ENCODE measurements at regions not wholly inside any gene's neighbourhood (a gene's known extent, or its start where the extent isn't known, plus 50 kb on each side); places are given as distances from the start of the nearest gene placed in this dataset.

- TF ChIP-seq IRF3 (IDR thresholded peaks at IDR 0.05; ENCODE audit: low read depth, low read length) (no peak), NRF1 (IDR thresholded peaks at IDR 0.05; ENCODE audit: low read depth, low read length) (no peak), TCF12 (IDR thresholded peaks at IDR 0.05) (peak; percentile 53; the same call in 1 of the 2 replicates), EP300 (IDR thresholded peaks at IDR 0.05; ENCODE audit: borderline replicate concordance in 1 of 2, low read depth in 1 of 2, low read length in 1 of 2) (peak in 1 of 2 experiments; percentile 97; a peak in 2 of 4 replicates), FOXM1 (IDR thresholded peaks at IDR 0.05; ENCODE audit: low read depth) (no peak), TAF1 (IDR thresholded peaks at IDR 0.05; ENCODE audit: borderline replicate concordance, low read depth, low read length) (no peak), RFX5 (IDR thresholded peaks at IDR 0.05; ENCODE audit: low read length) (no peak), CTCF (IDR thresholded peaks at IDR 0.05) (peak; percentile 63), CHD2 (IDR thresholded peaks at IDR 0.05; ENCODE audit: low read length, partially characterized antibody) (no peak), FOXJ3 (CRISPR knock-in tag; IDR thresholded peaks at IDR 0.05) (peak; percentile 92)
Observed at GRCh38 chr9:14433351-14434157, 119.6 kb upstream of the NFIB start (continued).

- no peak for TF ChIP-seq YY1 (IDR thresholded peaks at IDR 0.05; ENCODE audit: low read depth)
- TF ChIP-seq TEAD4 (IDR thresholded peaks at IDR 0.05; ENCODE audit: borderline replicate concordance, insufficient read depth) = no peak
- no peak for TF ChIP-seq ELF1 (IDR thresholded peaks at IDR 0.05)
- TF ChIP-seq PBX3 (IDR thresholded peaks at IDR 0.05) = no peak
- TF ChIP-seq TAF1 (IDR thresholded peaks at IDR 0.05; ENCODE audit: borderline replicate concordance, low read depth, low read length) = no peak
- no peak for TF ChIP-seq MAX (IDR thresholded peaks at IDR 0.05; ENCODE audit: low read depth)
- TF ChIP-seq REST (IDR thresholded peaks at IDR 0.05; ENCODE audit: low read depth, low read length) = no peak
- TF ChIP-seq MXI1 (IDR thresholded peaks at IDR 0.05; ENCODE audit: low read depth, low read length) = no peak
- no peak for TF ChIP-seq RFX5 (IDR thresholded peaks at IDR 0.05; ENCODE audit: low read length)
- no peak for TF ChIP-seq GATA2 (CRISPR knock-in tag; IDR thresholded peaks at IDR 0.05)
- no peak for TF ChIP-seq SIN3A (IDR thresholded peaks at IDR 0.05; ENCODE audit: borderline replicate concordance, low read depth, low read length)
- TF ChIP-seq FOSL2 (IDR thresholded peaks at IDR 0.05; ENCODE audit: borderline replicate concordance, low read depth) = no peak
- Histone ChIP-seq H3K4me3 (ENCODE audit: low read depth in 2 of 2, low read length in 1 of 2) (no peak overlapping the region), H3K27me3 (ENCODE audit: insufficient read depth) (no peaks in the 10 kb centered on the region), H3K4me2 (no peak overlapping the region), H4K20me1 (ENCODE audit: insufficient read depth) (no peaks in the 10 kb centered on the region), H3K4me1 (ENCODE audit: control insufficient read depth in 1 of 2, insufficient read depth in 2 of 2, low read depth in 1 of 2, low read length in 1 of 2) (peaks cover 8 to 38% of the 10 kb centered on the region in 2 experiments; a peak in 2 of 4 replicates), H3K9ac (no peak overlapping the region), H3F3A (replicated peaks; ENCODE audit: insufficient read depth) (peaks cover 6% of the 10 kb centered on the region), H3K9me3 (no peaks in the 10 kb centered on the region), H3K79me2 (ENCODE audit: insufficient read depth) (no peaks in the 10 kb centered on the region), H3K9me2 (no peaks in the 10 kb centered on the region), H2AFZ (ENCODE audit: low read depth) (no peak overlapping the region), H3K36me3 (replicated peaks in 1 of 2; ENCODE audit: control insufficient read depth in 1 of 2, insufficient read depth in 2 of 2, low read length in 1 of 2) (no peaks in the 10 kb centered on the region), H3K27ac (ENCODE audit: low read depth in 2 of 2, low read length in 1 of 2) (peak overlapping the region in 1 of 2 experiments; percentile 97; a peak in 2 of 4 replicates)
- CTCF ChIA-PET = interaction anchor here (1.0 to 3.6 kb wide), 8 partner anchors 10 to 1399 kb away, joined by 3 to 24 read pairs (median 8); no protein-coding TSS in a partner anchor
- 28% methylated on average over 1 of the region's 1 CpG for WGBS (ENCODE audit: low lambda C conversion rate)
- POLR2A ChIA-PET = no interaction called here
- no peak for DNase-seq
Observed at GRCh38 chr9:14432666-14433350, 118.9 kb upstream of the NFIB start.
